GM21381 (cell line): ENCODE measurements at regions not wholly inside any gene's neighbourhood (a gene's known extent, or its start where the extent isn't known, plus 50 kb on each side); places are given as distances from the start of the nearest gene placed in this dataset.
A peak's percentile ranks its signal among the peaks of the same experiment; 100 is the strongest.
"Not testable (repeated sequence)": the region's sequence is repeated elsewhere in the genome, so short reads cannot be mapped to it uniquely, and the experiment has no call there.

ENCODE experiments used
- ATAC-seq: cut with Tn5 transposase; IDR thresholded peaks from one replicate; pipeline ENCODE4 v1.9.1; 2021; ENCODE audit warnings: mild to moderate bottlenecking, moderate library complexity; ENCODE audit not compliant: unreplicated experiment

GRCh38 chr6:163741743-163742363 is 327.3 kb downstream of the QKI start:
- no peak for ATAC-seq

DNA sequence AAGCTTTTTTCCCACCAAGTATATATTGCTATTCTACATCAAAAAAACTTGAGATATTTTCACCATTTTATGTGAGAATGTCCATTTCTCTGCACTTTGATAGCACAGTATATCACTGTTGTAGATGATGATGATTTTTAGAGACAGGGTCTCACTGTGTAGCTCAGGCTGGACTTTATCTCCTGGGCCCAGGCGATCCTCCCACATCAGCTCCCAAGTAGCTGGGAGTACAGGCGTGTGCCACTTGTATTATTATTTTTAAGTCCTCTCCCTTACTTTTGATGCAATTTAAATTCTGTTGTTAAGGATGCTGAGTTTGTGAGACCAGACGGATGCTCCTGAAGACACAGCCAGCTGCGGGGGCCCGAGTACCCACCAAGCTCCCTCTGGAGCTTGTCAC is 326.8 kb downstream of the QKI start:
- no peak for ATAC-seq

DNA sequence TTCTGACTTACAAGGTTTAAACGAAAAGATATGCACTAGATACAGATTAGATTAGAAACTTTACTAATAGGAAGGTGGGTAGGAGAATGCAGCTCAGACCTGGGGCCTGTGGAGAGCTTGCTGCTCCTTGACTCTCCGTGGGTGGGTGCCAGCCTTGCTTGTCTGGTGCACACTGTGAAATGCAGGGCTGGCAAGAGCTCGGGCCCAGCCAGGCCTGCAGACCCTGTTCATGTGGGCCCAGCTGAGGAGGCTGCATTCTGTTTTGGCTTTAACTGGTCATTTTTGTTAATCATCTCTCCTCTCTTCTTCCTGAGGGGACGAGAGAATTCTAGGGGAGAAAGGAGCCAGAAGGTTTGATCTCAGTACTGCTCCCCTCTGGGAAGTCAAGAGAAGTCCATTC is 325.4 kb downstream of the QKI start:
- no peak for ATAC-seq

DNA sequence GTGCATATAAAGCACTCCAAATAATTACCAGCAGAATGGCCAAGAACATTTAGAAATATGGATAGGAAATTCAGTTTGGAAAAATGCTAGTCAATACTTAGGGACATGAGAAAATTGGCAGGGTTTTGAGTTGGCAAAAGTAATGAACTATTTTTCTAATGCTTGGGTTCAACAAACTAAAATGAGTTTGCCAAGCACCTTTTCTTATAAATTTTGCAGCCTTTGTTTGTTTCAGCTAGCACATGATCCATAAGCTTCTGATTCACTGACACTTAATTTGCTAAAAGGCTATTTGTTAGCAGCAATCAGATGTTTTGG is 324.8 kb downstream of the QKI start:
- no peak for ATAC-seq

DNA sequence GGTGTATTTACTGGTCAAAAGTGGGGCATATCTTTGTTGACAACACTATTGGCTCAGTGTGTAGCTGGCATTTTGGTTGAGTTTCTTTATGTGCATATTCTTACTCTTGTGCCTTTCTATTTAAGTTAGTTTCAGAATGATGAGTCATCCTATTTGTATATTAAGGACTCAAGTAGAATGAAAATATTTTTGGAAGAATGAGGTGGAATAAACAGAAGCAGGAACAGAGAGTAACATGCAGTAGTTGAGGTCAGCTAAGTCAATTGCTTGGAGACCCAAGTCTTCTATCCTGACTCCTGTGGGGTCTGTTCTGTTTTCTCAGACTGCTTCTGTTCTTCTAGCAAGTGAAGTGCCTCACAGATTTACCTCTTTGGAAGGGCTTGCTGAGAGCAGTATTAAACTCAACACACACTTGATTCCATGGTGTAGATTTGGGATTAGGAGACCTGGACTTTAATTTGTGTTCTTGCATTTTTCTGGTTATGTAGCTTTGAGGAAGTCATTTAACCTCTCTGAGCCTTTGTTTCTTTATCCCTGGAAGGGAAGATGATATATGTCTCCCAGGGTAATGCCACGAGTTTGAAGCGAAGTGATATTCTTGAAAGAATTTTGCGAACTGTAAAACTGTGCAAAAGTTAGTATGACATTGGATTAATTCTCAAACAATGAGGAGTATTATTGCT is 324.3 kb downstream of the QKI start:
- peak; percentile 48 for ATAC-seq

GRCh38 chr6:163738304-163738703 is 323.8 kb downstream of the QKI start:
- ATAC-seq = peak; percentile 5

DNA sequence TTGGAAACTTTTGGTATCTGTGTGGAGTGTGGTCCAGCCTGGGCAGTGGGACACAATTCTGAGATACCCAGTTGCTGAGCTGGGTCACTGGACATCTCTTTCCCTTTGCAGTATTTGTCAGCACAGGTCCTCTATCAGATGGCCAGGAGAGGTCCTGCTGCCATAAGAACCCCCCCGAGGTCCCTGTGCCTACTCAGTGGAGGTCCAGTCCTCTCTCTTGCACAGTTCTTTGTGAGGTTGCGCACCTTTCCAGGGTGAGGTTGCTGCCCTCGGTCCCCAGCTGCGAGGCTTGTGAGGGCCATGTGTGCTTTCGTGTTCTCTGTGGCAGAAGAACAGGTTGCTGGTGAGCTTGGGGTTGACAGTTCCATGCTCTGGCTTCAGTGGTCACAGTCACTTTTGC is 320.6 kb downstream of the QKI start:
- ATAC-seq = no peak

- ATAC-seq = no peak
These were observed 318.5 kb downstream of the QKI start for GRCh38 chr6:163733061-163733460.

GRCh38 chr6:163732479-163732878 is 318.0 kb downstream of the QKI start:
- ATAC-seq = no peak

GRCh38 chr6:163732014-163732351 is 317.5 kb downstream of the QKI start:
- not testable (repeated sequence) for ATAC-seq

- ATAC-seq = no peak
These were observed 316.9 kb downstream of the QKI start for GRCh38 chr6:163731215-163732013.

GRCh38 chr6:163730246-163731210 is 316.0 kb downstream of the QKI start:
- no peak for ATAC-seq

DNA sequence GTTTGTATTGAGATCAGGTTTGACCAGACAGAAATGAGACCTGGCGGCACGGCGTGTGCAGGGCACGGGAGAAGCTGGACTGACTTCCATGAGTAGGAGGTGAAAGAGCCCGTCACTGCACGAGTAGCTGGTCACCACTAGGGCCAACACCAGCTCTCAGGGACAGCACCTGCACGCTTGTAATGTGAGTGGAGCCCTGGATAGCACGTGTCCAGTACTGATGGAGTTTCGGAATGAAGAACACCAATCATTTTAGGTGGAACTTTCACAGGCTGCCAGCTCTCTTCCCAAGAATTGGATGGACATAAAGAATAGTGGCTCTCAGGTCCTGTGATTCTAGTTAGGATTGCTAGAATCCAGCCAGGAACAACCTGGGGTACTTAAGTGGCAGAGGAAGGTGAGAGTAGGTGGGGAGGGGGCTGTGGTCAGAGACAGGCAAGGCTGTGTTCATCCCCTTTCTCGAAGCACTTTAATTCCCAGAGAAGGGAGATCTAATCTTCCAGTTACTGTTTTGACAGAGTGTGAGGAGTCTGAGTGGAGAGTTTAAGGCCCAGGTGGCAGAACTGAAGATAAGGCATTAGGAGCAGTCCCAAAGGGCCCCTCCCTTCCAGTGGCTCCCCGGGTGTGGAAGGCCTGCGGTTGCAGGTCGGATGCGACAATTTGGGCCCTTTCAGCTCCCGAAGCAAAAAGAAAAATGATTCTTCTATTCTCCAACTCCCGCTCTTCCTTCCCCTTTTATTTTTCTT is 314.8 kb downstream of the QKI start:
- ATAC-seq = no peak

DNA sequence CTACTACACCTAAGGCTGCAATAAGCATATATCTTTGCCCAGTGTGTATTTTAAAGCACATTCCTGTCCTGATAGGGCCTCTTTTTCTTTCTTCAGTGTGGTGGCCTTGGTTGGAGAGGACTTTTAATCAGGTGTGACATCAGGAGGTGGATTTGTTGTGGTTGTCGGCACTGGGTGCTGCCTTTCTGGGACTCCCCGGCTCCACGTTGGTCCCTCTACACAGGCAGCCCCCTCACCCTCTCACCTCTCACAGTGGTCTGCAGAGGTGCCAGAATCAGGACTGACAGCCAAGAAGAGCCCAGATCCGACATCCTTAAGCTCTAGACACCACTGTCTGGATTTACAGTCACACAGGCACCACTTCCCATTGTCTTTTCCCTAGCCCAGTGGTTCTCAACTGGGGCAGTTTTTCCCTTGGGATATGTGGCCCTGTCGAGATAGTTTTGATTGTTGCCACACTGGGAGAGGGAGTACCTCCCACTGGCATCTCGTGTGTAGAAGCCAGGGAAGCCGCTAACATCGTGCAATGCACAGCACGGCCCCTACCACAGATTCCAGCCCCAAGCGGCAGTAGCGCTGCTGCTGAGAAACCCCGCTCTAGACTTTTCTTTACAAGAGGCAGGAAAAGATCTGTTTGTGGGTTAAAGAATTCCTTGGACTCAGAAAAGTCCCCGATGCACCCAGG is 314.1 kb downstream of the QKI start:
- ATAC-seq = no peak

DNA sequence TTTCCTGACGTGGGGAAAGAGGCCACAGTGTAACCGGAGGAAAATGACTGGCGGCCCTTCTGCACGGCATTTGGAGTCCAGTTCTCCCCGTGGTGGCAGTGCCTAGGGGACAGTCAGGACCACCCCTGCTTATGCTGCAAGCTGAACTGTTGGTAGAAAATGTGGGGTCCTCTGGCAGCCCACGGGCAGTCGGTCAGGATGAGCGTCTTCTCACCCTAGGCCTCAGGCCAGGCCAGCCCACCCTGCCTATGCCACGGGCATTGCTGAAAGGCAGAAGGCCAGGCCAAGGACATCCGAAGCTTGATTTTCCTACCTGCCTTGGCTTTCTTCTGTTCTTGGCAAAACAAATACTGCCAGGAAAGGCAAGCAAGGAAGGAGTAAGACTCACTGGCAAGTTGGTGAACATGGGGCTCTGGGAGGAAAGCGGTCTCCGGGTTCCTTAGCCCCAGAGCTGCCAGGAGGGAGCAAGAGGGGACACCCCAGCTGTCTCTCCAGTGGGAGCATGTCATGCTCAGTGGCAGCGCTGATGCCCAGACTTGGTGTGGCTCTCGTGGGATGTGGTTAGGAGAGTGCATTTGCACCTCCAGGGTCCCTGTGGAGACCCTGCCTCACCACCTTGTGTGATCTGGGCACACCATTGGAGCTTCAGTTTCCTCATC is 311.6 kb downstream of the QKI start:
- no peak for ATAC-seq

GRCh38 chr6:163725008-163725941 is 310.8 kb downstream of the QKI start:
- ATAC-seq = no peak

- no peak for ATAC-seq
These were observed 309.7 kb downstream of the QKI start for GRCh38 chr6:163724196-163724595.

- no peak for ATAC-seq
These were observed 309.2 kb downstream of the QKI start for GRCh38 chr6:163723759-163724158.
